NCI-H2029 treated with DMSO at 0.1 percent for 48 hours (cell line): ENCODE measurements at regions not wholly inside any gene's neighbourhood (a gene's known extent, or its start where the extent isn't known, plus 50 kb on each side); places are given as distances from the start of the nearest gene placed in this dataset.

Source experiments
- DNase-seq: peaks from one replicate; lab custom pipeline; 2025; lab: John Stamatoyannopoulos, UW

DNA sequence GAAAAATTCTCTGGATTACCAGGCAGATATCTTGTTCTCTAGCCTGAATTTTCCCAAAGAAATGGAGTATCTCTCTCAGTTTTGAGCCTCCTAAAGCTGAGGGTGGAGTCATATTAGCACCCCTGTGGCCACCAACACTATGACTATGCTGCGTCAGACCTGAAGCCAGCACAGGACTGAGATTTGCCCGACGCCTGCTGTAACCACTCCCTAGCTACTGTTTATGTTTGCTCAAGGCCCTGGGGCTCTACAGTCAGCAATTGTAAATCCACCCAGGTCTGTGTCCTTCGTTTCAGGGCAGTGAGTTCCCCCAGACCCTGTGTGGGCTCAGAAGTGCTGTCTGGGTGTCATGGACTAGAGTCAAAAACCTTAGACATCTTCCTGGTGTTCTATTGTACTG, 61.4 kb downstream of the ZXDA start:
- DNase-seq = no peak

DNA sequence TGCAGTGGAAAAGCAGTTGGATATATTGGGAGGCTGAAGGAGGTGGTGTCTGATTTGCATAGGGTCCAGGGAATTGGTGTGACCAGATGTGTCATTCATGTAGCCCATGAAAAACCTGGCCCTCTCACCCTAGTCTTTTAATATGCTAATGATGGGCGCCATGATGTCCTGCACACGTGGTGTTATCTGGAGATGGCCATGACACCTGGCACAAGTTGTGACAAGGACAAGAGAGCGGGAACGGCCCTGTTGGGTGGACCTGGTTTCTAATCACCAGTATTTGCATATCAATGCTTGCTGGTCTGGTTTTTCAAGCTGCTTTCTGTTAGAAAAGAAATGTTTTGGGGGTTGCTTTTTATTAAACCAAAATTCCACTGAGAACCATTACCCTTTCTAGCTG, 87.4 kb downstream of the ZXDA start:
- no peak for DNase-seq

GRCh38 chrX:57822398-57822797, 87.9 kb downstream of the ZXDA start:
- DNase-seq = no peak

- peak; percentile 39 for DNase-seq
These were observed 88.4 kb downstream of the ZXDA start for GRCh38 chrX:57821703-57822387.

DNA sequence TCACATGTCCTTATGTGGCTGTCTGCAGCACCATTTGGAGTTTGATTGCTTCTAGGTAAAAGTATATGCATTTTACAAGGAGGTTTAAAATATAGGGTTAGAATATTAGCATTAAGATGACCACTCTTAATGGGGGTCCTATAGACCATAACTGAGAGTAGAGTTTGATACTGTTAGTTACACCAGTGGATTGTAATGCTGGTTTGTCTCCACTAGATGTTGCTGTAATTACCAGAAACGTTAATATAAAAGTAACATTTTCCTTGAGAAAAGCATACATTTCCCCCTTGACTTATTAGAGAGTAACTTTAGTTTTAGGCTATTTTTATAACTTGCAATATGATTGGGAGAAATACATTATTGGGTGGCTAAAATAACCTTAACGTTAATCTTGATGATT, 93.0 kb downstream of the ZXDA start:
- no peak for DNase-seq

DNA sequence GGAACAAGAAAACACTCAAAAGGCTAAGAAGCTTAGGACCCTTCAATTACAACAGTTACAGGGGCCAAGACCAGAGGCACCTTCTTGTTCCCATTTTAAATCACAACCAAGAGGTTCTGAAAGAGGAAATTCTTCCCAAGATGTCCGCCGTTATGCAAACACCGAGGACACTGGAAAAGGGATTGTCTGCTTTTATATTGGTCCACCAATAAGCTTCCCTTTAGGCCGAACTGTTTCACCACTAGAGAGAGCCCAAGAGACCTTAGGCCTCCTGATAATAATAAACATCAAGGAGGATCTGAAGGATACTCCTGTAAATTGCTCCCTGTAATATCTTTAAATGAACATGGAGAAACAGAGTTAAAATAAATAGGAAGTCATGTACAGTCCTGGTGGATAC, 92.6 kb upstream of the NLRP2B start:
- no peak for DNase-seq

DNA sequence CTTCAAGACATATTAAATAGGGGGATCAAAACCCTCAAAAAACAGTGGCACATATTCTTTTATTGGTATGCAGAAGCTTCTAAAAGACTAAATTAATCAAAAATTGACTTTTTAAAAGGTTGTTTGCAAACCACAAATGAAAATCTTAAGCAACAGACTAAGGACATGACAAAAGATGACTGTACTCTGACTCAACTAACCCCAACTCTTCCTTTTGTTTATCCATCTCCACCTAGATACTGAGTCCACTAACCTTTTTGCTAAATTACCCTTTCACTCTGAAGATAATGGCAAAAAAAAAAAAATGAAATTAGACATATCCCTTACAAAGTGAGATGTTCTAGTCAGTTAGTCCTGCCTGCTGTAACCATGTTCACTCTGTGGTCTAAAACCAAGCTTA, 91.6 kb upstream of the NLRP2B start:
- DNase-seq = no peak

DNA sequence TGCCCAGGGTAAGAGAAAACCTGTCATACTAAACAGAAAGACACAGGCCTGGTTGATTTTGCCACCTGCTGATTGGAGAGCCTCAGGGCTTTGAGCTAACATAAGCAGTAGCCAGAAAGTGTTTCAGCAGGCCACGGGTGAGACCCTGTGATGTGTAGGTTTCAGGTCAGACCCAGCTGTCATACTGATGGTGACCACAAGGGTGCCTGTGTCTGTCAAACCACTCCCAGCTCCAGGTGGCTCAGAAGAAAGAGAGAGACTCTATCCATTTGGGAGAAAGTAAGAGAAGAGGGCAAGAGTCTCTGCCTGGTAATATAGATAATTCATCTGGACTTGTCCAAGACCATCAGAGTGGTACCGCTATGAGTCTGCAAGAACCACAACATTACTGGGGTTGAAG, 72.8 kb upstream of the NLRP2B start:
- no peak for DNase-seq

DNA sequence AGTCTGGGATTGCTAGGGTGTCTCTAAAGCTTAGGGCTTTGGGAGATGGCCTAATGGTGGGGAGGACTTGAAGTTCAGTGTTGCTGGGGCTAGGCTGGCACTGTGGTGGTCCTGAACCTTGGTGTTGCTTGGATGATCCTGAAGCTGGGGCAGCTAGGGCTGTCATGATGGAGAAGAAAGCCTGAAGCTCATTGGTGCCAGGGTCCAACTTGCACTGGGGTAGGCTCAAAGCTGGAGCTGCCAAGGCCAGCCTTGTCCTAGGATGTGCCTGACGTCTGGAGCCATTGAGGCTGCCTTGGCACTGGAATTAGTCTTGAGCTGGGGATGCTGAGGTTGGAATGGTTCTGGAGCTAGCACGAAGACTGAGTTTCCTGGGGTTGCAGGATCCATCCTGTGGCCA, 61.0 kb upstream of the NLRP2B start:
- DNase-seq = no peak

GRCh38 chrX:57737881-57738280, 57.8 kb upstream of the NLRP2B start:
- DNase-seq = no peak
